HUES48 (cell line): ENCODE measurements at regions not wholly inside any gene's neighbourhood (a gene's known extent, or its start where the extent isn't known, plus 50 kb on each side); places are given as distances from the start of the nearest gene placed in this dataset.

Experiments
- H3K27ac ChIP-seq: one replicate; pipeline ENCODE4 v1.7.0; 2013; ENCODE audit warnings: low read depth, low read length, inconsistent platforms
- H3K27me3 ChIP-seq: 2 replicates; pipeline ENCODE4 v1.6.1; 2013; ENCODE audit warnings: mild to moderate bottlenecking, low read length; ENCODE audit not compliant: control insufficient read depth, insufficient read depth
- H3K36me3 ChIP-seq: 2 replicates; pipeline ENCODE4 v1.6.1; 2013; ENCODE audit warnings: low read length; ENCODE audit not compliant: control insufficient read depth, insufficient read depth
- H3K4me1 ChIP-seq: 2 replicates; pipeline ENCODE4 v1.6.1; 2013; ENCODE audit warnings: mild to moderate bottlenecking, low read length; ENCODE audit not compliant: control insufficient read depth, insufficient read depth
- H3K4me3 ChIP-seq: 2 replicates; pipeline ENCODE4 v1.5.1; 2013; ENCODE audit warnings: mild to moderate bottlenecking, low read depth, low read length
- H3K9ac ChIP-seq: 2 replicates; pipeline ENCODE4 v1.6.1; 2013; ENCODE audit warnings: mild to moderate bottlenecking, low read depth, low read length, moderate library complexity
- H3K9me3 ChIP-seq: 2 replicates; pipeline ENCODE4 v1.6.1; 2013; ENCODE audit warnings: low read length; ENCODE audit not compliant: control insufficient read depth, insufficient read depth

DNA sequence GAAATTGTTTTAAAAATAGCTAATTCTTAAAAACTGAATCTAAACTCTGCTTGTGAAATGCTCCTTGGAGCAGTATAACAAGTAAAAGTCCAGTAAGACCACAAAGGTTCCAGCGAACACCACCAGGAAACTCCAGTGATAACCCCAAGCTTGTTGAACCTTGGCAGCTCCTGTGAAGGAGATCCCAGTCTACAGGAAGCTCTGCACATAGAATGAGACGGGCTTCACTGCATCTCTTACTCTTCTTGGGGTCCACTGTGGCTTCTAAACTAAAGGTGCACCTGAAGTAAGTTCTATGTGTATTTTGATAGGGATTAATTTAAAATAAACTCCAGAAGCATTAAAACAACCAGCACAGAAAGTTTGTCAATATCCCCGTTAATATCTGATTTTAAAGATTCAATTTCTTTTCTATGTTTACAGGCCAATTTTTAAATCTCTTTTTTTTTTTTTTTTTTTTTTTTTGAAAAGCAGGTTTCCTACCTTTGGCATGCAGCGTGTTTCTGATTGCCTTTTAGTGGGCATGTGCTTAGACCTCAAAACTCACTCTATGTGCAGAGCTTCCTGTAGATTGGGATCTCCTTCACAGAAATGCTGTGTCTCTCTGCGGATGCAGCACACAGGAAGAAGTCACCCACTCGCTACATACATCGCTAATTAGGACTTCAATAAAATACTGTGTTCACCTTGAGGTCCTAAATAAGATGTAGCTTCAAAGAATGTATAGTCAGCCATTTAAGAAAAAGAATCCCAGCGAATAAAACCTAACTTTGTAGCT, 508.5 kb downstream of the KLF12 start:
- H3K9me3 ChIP-seq = no peaks in the 10 kb centered on the region
- H3K27me3 ChIP-seq = no peaks in the 10 kb centered on the region
- H3K9ac ChIP-seq = no peak overlapping the region
- no peak overlapping the region for H3K27ac ChIP-seq
- H3K36me3 ChIP-seq = no peaks in the 10 kb centered on the region
- H3K4me3 ChIP-seq = no peak overlapping the region
- no peaks in the 10 kb centered on the region for H3K4me1 ChIP-seq

DNA sequence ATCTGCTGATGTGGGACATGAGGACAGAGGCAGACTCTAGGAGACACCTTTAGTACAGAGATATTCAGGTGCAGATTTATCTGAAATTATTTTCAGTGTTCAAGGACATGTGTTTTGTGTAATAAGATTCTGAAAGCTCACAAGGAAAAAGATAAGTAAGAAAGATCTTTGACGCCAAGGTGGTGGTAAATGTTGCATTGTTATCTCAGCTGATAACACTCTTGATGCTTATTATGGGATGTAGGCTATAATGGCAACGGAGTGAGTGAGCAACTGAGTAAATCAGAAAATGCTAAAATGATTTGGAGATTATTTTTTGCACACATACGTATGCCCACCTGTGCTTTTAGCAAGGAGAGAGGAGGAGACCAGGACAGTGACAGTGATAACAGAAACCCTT, 510.9 kb downstream of the KLF12 start:
- H3K27me3 ChIP-seq = no peaks in the 10 kb centered on the region
- no peaks in the 10 kb centered on the region for H3K36me3 ChIP-seq
- H3K9ac ChIP-seq = no peak overlapping the region
- no peak overlapping the region for H3K27ac ChIP-seq
- peaks cover 7% of the 10 kb centered on the region for H3K4me1 ChIP-seq
- no peak overlapping the region for H3K4me3 ChIP-seq
- H3K9me3 ChIP-seq = no peaks in the 10 kb centered on the region

DNA sequence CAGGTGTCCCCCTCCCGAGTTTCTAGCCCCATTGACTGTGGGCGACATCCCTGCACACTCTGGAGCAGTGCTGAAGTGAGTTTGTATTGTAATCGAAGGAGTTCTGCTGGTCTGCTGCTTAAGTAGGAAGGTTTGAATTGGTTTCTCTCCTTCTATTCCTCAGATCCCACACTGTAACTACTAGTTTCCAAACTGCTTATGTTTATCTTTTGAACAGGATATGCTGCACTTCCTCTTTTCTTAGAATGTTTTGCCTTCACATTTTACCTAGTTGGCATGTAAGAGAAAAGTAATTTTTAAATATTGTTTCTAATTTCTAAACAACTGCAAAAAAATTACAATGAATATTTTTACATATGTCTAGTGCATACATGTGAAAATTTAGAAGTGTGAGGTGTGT, 511.8 kb downstream of the KLF12 start:
- no peaks in the 10 kb centered on the region for H3K9me3 ChIP-seq
- H3K36me3 ChIP-seq = no peaks in the 10 kb centered on the region
- no peak overlapping the region for H3K4me3 ChIP-seq
- peaks cover 10% of the 10 kb centered on the region for H3K4me1 ChIP-seq
- H3K27ac ChIP-seq = no peak overlapping the region
- no peaks in the 10 kb centered on the region for H3K27me3 ChIP-seq
- H3K9ac ChIP-seq = no peak overlapping the region

DNA sequence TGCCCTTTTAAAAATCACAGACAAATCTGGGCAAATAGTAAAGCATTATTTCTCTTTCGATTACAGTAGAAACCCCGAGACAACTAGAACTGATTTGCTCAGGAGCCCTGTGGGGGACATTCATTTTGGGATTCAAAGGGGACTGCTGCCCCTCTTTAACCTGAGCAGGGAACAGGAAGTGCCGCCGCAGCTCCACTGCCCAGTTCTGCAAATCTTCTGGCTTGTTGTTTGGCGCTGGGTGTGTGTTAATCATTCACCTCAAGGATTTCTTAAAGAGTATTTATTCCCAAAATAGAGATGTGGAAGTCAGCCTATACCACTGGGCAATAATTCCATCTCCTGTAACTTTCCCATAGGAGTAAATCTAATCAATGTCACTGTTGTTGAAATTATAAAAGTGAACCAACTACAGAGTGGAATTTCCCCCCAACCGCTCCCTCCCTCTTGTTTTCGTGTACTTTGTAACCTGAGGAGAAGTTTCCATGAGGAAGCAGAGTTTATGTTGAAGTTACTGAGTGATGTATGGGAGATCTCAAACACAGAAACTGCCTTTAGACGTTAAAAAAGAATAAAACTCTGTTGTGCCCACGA, 515.8 kb downstream of the KLF12 start:
- Histone ChIP-seq H3K4me3 (no peak overlapping the region), H3K36me3 (no peaks in the 10 kb centered on the region), H3K9ac (no peak overlapping the region), H3K27ac (no peak overlapping the region), H3K27me3 (no peaks in the 10 kb centered on the region), H3K4me1 (peaks cover 10% of the 10 kb centered on the region), H3K9me3 (no peaks in the 10 kb centered on the region)

DNA sequence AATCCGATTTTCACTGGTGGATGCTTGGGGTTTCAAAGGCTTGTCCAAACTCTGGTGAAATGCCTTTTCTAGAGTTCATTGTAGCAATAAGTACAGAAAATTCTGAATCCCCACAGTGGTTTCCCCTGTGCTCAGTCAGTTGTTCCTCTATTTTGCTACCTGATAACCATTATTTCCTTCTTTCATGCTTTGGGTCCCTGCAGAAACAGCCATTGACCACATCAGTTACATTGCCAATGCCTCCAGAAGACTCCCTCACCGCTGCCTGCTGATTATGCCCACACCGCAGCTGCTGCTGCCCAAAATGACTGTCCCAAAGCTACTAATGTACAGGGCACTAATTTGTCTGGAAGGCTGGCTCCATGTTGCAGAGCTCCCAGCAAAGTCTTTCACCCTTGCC, 517.3 kb downstream of the KLF12 start:
- H3K27me3 ChIP-seq = no peaks in the 10 kb centered on the region
- no peaks in the 10 kb centered on the region for H3K9me3 ChIP-seq
- H3K9ac ChIP-seq = no peak overlapping the region
- peaks cover 10% of the 10 kb centered on the region for H3K4me1 ChIP-seq
- no peaks in the 10 kb centered on the region for H3K36me3 ChIP-seq
- H3K27ac ChIP-seq = no peak overlapping the region
- H3K4me3 ChIP-seq = no peak overlapping the region

GRCh38 chr13:73610799-73611592, 523.2 kb downstream of the KLF12 start:
- no peak overlapping the region for H3K4me3 ChIP-seq
- H3K27ac ChIP-seq = no peak overlapping the region

DNA sequence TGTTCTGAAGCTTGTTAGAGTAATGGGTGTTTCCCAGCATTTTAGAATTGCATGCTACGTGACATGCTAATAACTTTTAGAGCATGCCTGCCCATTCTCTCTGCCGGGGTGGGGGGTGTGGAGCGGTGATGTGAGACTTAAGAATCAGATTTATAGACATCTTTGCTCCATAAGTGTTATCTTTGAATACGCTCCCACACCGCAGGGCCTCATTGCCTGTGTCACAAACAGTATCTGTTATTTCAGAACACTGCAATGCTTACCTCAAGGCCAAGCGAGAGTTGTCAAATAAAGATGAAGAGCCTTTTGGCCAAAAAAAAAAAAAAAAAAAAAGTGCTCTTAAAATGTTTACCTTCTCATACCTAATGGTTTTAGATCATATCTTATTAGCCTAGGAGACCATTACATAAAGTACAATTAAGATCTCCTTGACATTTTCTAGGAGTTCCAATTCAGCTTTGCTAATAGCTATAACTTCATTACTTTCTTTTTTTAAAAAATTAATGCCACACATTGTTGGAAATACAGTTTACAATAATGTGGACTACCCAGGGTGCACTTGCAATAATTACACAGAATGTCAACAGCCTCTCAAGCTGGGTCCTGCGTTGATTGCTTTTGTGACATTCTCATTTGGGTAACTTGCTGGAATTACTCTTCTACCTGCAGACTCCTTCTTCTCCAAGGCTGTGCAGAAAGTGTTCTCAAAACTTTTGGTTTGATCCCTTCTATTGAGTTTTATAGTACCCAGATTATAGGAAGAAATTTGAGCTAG, 525.3 kb downstream of the KLF12 start:
- Histone ChIP-seq H3K27me3 (no peaks in the 10 kb centered on the region), H3K4me3 (no peak overlapping the region), H3K9ac (no peak overlapping the region), H3K27ac (no peak overlapping the region), H3K9me3 (no peaks in the 10 kb centered on the region), H3K4me1 (peaks cover 12% of the 10 kb centered on the region), H3K36me3 (no peaks in the 10 kb centered on the region)

More at GRCh38 chr13:73610799-73611592, 523.2 kb downstream of the KLF12 start:
- H3K9ac ChIP-seq = no peak overlapping the region
- H3K27me3 ChIP-seq = no peaks in the 10 kb centered on the region
- no peaks in the 10 kb centered on the region for H3K36me3 ChIP-seq
- H3K9me3 ChIP-seq = no peaks in the 10 kb centered on the region
- peaks cover 12% of the 10 kb centered on the region for H3K4me1 ChIP-seq

DNA sequence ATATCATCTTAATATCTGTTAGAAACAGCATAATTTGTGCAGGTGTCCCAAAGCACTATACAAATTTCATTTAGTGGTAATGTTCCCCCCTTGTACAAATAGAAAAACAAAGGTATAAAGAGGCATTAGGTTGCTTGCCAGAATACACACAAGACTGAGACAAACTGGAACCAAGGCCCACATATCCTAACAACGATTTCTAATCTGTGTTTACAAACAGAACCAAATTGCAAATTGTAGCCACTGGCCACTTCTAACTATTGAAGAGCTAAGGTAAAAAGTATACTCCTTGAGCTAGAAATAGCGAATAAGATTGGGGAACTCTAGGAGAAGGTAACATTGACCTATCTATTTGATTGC, 526.1 kb downstream of the KLF12 start:
- Histone ChIP-seq H3K4me1 (peaks cover 12% of the 10 kb centered on the region), H3K36me3 (no peaks in the 10 kb centered on the region), H3K27me3 (no peaks in the 10 kb centered on the region), H3K27ac (no peak overlapping the region), H3K9ac (no peak overlapping the region), H3K4me3 (no peak overlapping the region), H3K9me3 (no peaks in the 10 kb centered on the region)

GRCh38 chr13:73607489-73608156, 526.6 kb downstream of the KLF12 start:
- Histone ChIP-seq H3K36me3 (no peaks in the 10 kb centered on the region), H3K4me3 (no peak overlapping the region), H3K27me3 (no peaks in the 10 kb centered on the region), H3K4me1 (peaks cover 12% of the 10 kb centered on the region), H3K9me3 (no peaks in the 10 kb centered on the region), H3K27ac (no peak overlapping the region), H3K9ac (no peak overlapping the region)

GRCh38 chr13:73603646-73604045, 530.6 kb downstream of the KLF12 start:
- Histone ChIP-seq H3K36me3 (no peaks in the 10 kb centered on the region), H3K27ac (no peak overlapping the region)

More at GRCh38 chr13:73603646-73604045, 530.6 kb downstream of the KLF12 start:
- H3K9ac ChIP-seq = no peak overlapping the region
- peaks cover 12% of the 10 kb centered on the region for H3K4me1 ChIP-seq
- H3K27me3 ChIP-seq = no peaks in the 10 kb centered on the region
- no peak overlapping the region for H3K4me3 ChIP-seq
- no peaks in the 10 kb centered on the region for H3K9me3 ChIP-seq
